ENCODE measurements at regions not wholly inside any gene's neighbourhood (a gene's known extent, or its start where the extent isn't known, plus 50 kb on each side); places are given as distances from the start of the nearest gene placed in this dataset.

DNA sequence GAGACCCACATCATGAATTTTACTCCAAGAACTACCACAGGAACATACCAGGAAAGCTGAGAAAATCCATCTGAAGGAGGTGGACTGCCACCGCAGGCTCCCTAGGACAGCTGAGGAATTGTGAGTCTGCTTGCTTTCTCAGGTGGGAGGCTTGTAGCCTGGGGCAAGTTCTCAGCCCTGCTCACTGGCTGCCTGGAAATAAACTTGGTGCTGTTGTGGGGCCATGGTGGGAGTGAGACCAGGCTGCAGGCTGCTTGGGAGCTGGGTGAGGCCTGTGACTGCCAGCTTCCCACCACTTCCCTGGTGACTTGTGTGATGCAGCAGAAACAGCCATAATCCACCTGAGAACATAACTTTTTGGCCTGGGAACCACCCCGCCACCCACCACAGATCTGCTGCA, 132.7 kb upstream of the RAG2 start:
- no peak for TF ChIP-seq POLR2A (IDR thresholded peaks at IDR 0.05; ENCODE audit: low read depth, low read length)
- no peak for TF ChIP-seq POLR2AphosphoS5 (IDR thresholded peaks at IDR 0.05; ENCODE audit: low read depth, low read length)
